CD14-positive monocyte (primary cell): ENCODE measurements at regions not wholly inside any gene's neighbourhood (a gene's known extent, or its start where the extent isn't known, plus 50 kb on each side); places are given as distances from the start of the nearest gene placed in this dataset.

Experiments
- DNase-seq, 3 donors: peaks; one replicate each; pipeline ENCODE4 v3.0.0-alpha.2; 2011 to 2022
- H2AFZ ChIP-seq: 2 replicates; pipeline ENCODE4 v1.6.0; 2012; ENCODE audit warnings: mild to moderate bottlenecking, low read depth, low read length, inconsistent platforms; ENCODE audit not compliant: insufficient read depth, poor library complexity, severe bottlenecking
- H3K27ac ChIP-seq, 2 donors: 1 replicate in 1 of 2; 2 replicates in 1 of 2; pipeline ENCODE4 v1.5.1; 2012 to 2013; ENCODE audit warnings: low read length in 2 of 2, control low read depth in 1 of 2, inconsistent platforms in 1 of 2, low read depth in 1 of 2, mild to moderate bottlenecking in 1 of 2
- H3K27me3 ChIP-seq, 2 donors: one replicate each; pipeline versions ENCODE4 v1.6.0 to v1.6.1; 2011 to 2013; ENCODE audit warnings: low read length in 2 of 2; ENCODE audit not compliant: control insufficient read depth in 2 of 2, insufficient read depth in 2 of 2
- H3K36me3 ChIP-seq, 2 donors: replicated peaks in 1 of 2; 1 replicate in 1 of 2; 2 replicates in 1 of 2; pipeline versions ENCODE4 v1.5.1 to v1.6.1; 2012 to 2013; ENCODE audit warnings: low read length in 2 of 2, control low read depth in 1 of 2, inconsistent platforms in 1 of 2, mild to moderate bottlenecking in 1 of 2; ENCODE audit not compliant: insufficient read depth in 2 of 2, control insufficient read depth in 1 of 2
- H3K4me1 ChIP-seq, 2 donors: 1 replicate in 1 of 2; 2 replicates in 1 of 2; pipeline versions ENCODE4 v1.5.1 to v1.6.1; 2012 to 2013; ENCODE audit warnings: low read length in 2 of 2, control low read depth in 1 of 2, inconsistent platforms in 1 of 2, mild to moderate bottlenecking in 1 of 2, moderate library complexity in 1 of 2; ENCODE audit not compliant: insufficient read depth in 2 of 2, control insufficient read depth in 1 of 2
- H3K4me2 ChIP-seq: replicated peaks from 2 replicates; pipeline ENCODE3; 2012; ENCODE audit warnings: low read length, moderate library complexity, mild to moderate bottlenecking; ENCODE audit not compliant: poor library complexity, severe bottlenecking; ENCODE audit errors: extremely low read depth
- H3K4me3 ChIP-seq, 3 experiments: fragments of 200-600 bp in 1 of 3; sonication (generic) in 1 of 3; replicated peaks in 1 of 3; 1 replicate in 2 of 3; 2 replicates in 1 of 3; pipeline ENCODE4 v1.5.1; 2011 to 2013; ENCODE audit warnings: low read length in 3 of 3, mild to moderate bottlenecking in 3 of 3, control low read depth in 2 of 3, low read depth in 2 of 3, inconsistent platforms in 1 of 3, moderate library complexity in 1 of 3
- H3K79me2 ChIP-seq: 2 replicates; pipeline ENCODE4 v1.6.0; 2012; ENCODE audit warnings: mild to moderate bottlenecking, control low read depth, inconsistent platforms, low read length, moderate library complexity; ENCODE audit not compliant: insufficient read depth
- H3K9ac ChIP-seq: 2 replicates; pipeline ENCODE4 v1.6.0; 2017; ENCODE audit warnings: low read length, mild to moderate bottlenecking; ENCODE audit not compliant: insufficient read depth, poor library complexity, severe bottlenecking
- H3K9me3 ChIP-seq, 2 donors: replicated peaks in 1 of 2; 1 replicate in 1 of 2; 2 replicates in 1 of 2; pipeline versions ENCODE4 v1.5.1 to v1.6.1; 2012 to 2013; ENCODE audit warnings: low read length in 2 of 2, control low read depth in 1 of 2; ENCODE audit not compliant: control insufficient read depth in 1 of 2, insufficient read depth in 1 of 2
- H4K20me1 ChIP-seq: 2 replicates; pipeline ENCODE4 v1.6.0; 2012; ENCODE audit warnings: mild to moderate bottlenecking, low read length, control low read depth, moderate library complexity; ENCODE audit not compliant: insufficient read depth
- H3K27ac Mint-ChIP-seq, 7 donors: one replicate each; pipeline ENCODE4 v1.8.0; 2020; ENCODE audit warnings: mild to moderate bottlenecking in 7 of 7, mixed read lengths in 7 of 7, moderate library complexity in 6 of 7, inconsistent platforms in 2 of 7
- H3K27me3 Mint-ChIP-seq, 3 donors: one replicate each; pipeline ENCODE4 v1.8.0; 2021 to 2022; ENCODE audit warnings: low read depth in 3 of 3, mild to moderate bottlenecking in 3 of 3, mixed read lengths in 3 of 3, moderate library complexity in 3 of 3, inconsistent platforms in 1 of 3
- H3K36me3 Mint-ChIP-seq, 2 donors: one replicate each; pipeline ENCODE4 v1.8.0; 2020; ENCODE audit warnings: mixed read lengths in 2 of 2, inconsistent platforms in 1 of 2, mild to moderate bottlenecking in 1 of 2
- H3K4me1 Mint-ChIP-seq: one replicate; pipeline ENCODE4 v1.8.0; 2020; ENCODE audit warnings: mild to moderate bottlenecking, mixed read lengths
- H3K4me3 Mint-ChIP-seq, 2 donors: one replicate each; pipeline ENCODE4 v1.8.0; 2020; ENCODE audit warnings: mild to moderate bottlenecking in 2 of 2, mixed read lengths in 2 of 2, moderate library complexity in 1 of 2
- H3K9me3 Mint-ChIP-seq, 7 donors: one replicate each; pipeline ENCODE4 v1.8.0; 2020 to 2022; ENCODE audit warnings: mixed read lengths in 7 of 7, mild to moderate bottlenecking in 6 of 7, moderate library complexity in 6 of 7, inconsistent platforms in 2 of 7
- WGBS: methylation state at CpG from one replicate; pipeline ENCODE4 v1.1.5; 2013; ENCODE audit warnings: missing lambda C conversion rate; ENCODE audit not compliant: insufficient coverage; 5-methylcytosine and 5-hydroxymethylcytosine counted together
- intact Hi-C, 2 donors: fragments of 100-400 bp; cut with micrococcal nuclease; formaldehyde crosslinking; loops; one replicate each; pipeline versions ENCODE4 v1.15.0 to v1.15.1; 2023
- TF ChIP-seq, protein P1 (sequence below): fragments of 200-600 bp; IDR thresholded peaks from one replicate; pipeline ENCODE4 v1.8.0; 2022; ENCODE audit warnings: antibody characterized with exemption, mild to moderate bottlenecking

DNA sequence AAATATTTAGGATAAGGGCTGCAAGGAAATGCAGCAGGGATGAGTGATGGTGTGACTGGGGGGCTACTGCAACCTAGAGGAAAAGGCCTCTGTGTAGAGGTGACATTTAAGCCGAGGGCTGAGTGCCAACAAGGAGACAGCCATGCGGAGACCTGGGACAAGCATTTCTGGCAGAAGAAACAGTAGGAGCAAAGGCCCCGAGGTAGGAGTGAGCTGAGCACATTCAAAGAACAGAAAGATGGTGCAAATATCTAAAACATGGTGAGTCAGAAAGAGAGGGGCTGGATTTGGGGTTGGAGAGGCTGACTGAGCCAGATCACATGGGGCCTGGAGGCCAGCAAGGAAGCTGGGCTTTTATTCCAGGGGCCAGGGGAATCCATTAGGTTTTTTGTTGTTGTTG, 55.1 kb upstream of the INCENP start:
- no peaks in the 10 kb centered on the region for H3K27me3 ChIP-seq
- no peak overlapping the region for H2AFZ ChIP-seq
- no peak for DNase-seq
- H3K9me3 Mint-ChIP-seq = peaks cover 0 to 4% (median 0%) of the 10 kb centered on the region in 7 donors
- intact Hi-C loops = no loop called here
- no peaks in the 10 kb centered on the region for H4K20me1 ChIP-seq
- no peak overlapping the region for H3K4me3 Mint-ChIP-seq
- H3K9ac ChIP-seq = no peak overlapping the region
- 96% methylated on average over 3 of the region's 3 CpGs for WGBS
- H3K36me3 Mint-ChIP-seq = no peaks in the 10 kb centered on the region
- H3K4me1 Mint-ChIP-seq = no peaks in the 10 kb centered on the region
- H3K27ac ChIP-seq = no peak overlapping the region
- no peak overlapping the region for H3K4me2 ChIP-seq
- no peak overlapping the region for H3K4me3 ChIP-seq
- no peaks in the 10 kb centered on the region for H3K36me3 ChIP-seq
- no peaks in the 10 kb centered on the region for H3K4me1 ChIP-seq
- peak overlapping the region in 1 of 7 donors; percentile 60 for H3K27ac Mint-ChIP-seq
- peaks cover 0 to 5% (median 2%) of the 10 kb centered on the region in 3 donors for H3K27me3 Mint-ChIP-seq
- no peaks in the 10 kb centered on the region for H3K79me2 ChIP-seq
- H3K9me3 ChIP-seq = no peaks in the 10 kb centered on the region
- TF ChIP-seq, protein P1, sequence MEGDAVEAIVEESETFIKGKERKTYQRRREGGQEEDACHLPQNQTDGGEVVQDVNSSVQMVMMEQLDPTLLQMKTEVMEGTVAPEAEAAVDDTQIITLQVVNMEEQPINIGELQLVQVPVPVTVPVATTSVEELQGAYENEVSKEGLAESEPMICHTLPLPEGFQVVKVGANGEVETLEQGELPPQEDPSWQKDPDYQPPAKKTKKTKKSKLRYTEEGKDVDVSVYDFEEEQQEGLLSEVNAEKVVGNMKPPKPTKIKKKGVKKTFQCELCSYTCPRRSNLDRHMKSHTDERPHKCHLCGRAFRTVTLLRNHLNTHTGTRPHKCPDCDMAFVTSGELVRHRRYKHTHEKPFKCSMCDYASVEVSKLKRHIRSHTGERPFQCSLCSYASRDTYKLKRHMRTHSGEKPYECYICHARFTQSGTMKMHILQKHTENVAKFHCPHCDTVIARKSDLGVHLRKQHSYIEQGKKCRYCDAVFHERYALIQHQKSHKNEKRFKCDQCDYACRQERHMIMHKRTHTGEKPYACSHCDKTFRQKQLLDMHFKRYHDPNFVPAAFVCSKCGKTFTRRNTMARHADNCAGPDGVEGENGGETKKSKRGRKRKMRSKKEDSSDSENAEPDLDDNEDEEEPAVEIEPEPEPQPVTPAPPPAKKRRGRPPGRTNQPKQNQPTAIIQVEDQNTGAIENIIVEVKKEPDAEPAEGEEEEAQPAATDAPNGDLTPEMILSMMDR = no peak

DNA sequence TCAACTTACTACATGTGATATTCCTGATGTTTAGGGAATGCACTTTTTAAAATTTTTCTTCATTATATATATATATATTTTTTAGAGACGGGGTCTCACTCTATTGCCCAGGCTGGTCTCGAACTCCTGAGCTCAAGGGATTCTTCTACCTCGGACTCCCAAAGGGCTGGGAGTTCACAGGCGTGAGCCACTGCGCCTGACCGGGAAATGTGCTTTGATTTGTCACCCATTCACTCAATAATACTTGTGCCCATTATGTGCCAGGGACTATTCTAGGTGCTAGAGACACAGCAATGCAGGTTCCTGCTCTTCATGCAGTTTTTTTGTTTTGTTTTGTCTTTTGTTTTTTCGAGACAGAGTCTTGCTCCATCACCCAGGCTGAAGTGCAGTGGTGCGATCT, 56.1 kb upstream of the INCENP start:
- H4K20me1 ChIP-seq = no peaks in the 10 kb centered on the region
- Mint-ChIP-seq H3K4me3 (no peak overlapping the region), H3K36me3 (no peaks in the 10 kb centered on the region), H3K27ac (no peak overlapping the region), H3K27me3 (peaks cover 0 to 5% (median 2%) of the 10 kb centered on the region in 3 donors), H3K4me1 (no peaks in the 10 kb centered on the region), H3K9me3 (peaks cover 0 to 4% (median 0%) of the 10 kb centered on the region in 7 donors)
- no peaks in the 10 kb centered on the region for H3K9me3 ChIP-seq
- H2AFZ ChIP-seq = no peak overlapping the region
- H3K4me3 ChIP-seq = no peak overlapping the region
- TF ChIP-seq, protein P1 = no peak
- no peak overlapping the region for H3K27ac ChIP-seq
- H3K79me2 ChIP-seq = no peaks in the 10 kb centered on the region
- no peaks in the 10 kb centered on the region for H3K27me3 ChIP-seq
- no peaks in the 10 kb centered on the region for H3K36me3 ChIP-seq
- no peak for DNase-seq
- no peak overlapping the region for H3K9ac ChIP-seq
- no peak overlapping the region for H3K4me2 ChIP-seq
- H3K4me1 ChIP-seq = no peaks in the 10 kb centered on the region
- 100% methylated on average over 5 of the region's 8 CpGs for WGBS
- intact Hi-C loops = no loop called here
